ENCODE measurements at regions not wholly inside any gene's neighbourhood (a gene's known extent, or its start where the extent isn't known, plus 50 kb on each side); places are given as distances from the start of the nearest gene placed in this dataset.

- Histone ChIP-seq H4K20me1 (ENCODE audit: insufficient read depth, low read length, poor library complexity, severe bottlenecking) (no peaks in the 10 kb centered on the region), H3K4me3 (ENCODE audit: low read length, poor library complexity, severe bottlenecking) (no peak overlapping the region), H2AFZ (ENCODE audit: low read length) (no peak overlapping the region), H3K36me3 (ENCODE audit: insufficient read depth, low read length) (no peaks in the 10 kb centered on the region), H3K4me1 (ENCODE audit: insufficient read depth, low read length, poor library complexity, severe bottlenecking) (no peaks in the 10 kb centered on the region), H3K9ac (ENCODE audit: low read depth, low read length, poor library complexity, severe bottlenecking) (no peak overlapping the region), H3K4me2 (ENCODE audit: low read depth, low read length, poor library complexity, severe bottlenecking) (no peak overlapping the region), H3K9me2 (replicated peaks; ENCODE audit: low read depth, low read length) (no peaks in the 10 kb centered on the region), H3K27me3 (ENCODE audit: insufficient read depth, low read length, poor library complexity, severe bottlenecking) (no peaks in the 10 kb centered on the region), H3F3A (ENCODE audit: low read depth) (no peaks in the 10 kb centered on the region), H3K79me2 (ENCODE audit: insufficient read depth, low read length) (no peaks in the 10 kb centered on the region), H3K9me3 (ENCODE audit: insufficient read depth, low read depth, low read length) (no peaks in the 10 kb centered on the region)
- TF ChIP-seq EZH2phosphoT487 (IDR thresholded peaks at IDR 0.05; ENCODE audit: borderline replicate concordance): no peak
- no peak for TF ChIP-seq CTCF (conservative IDR thresholded peaks at IDR 0.05; ENCODE audit: low read length)
Measured at GRCh38 chr20:39473536-39473935, 511.4 kb downstream of the DHX35 start.

GRCh38 chr20:39468703-39469102 lies 506.6 kb downstream of the DHX35 start:
- Histone ChIP-seq H3K9me3 (ENCODE audit: insufficient read depth, low read depth, low read length) (no peaks in the 10 kb centered on the region), H3K9me2 (replicated peaks; ENCODE audit: low read depth, low read length) (no peaks in the 10 kb centered on the region), H3K36me3 (ENCODE audit: insufficient read depth, low read length) (no peaks in the 10 kb centered on the region), H3K4me2 (ENCODE audit: low read depth, low read length, poor library complexity, severe bottlenecking) (no peak overlapping the region), H3K4me1 (ENCODE audit: insufficient read depth, low read length, poor library complexity, severe bottlenecking) (no peaks in the 10 kb centered on the region), H3F3A (ENCODE audit: low read depth) (no peaks in the 10 kb centered on the region), H3K4me3 (ENCODE audit: low read length, poor library complexity, severe bottlenecking) (no peak overlapping the region), H3K9ac (ENCODE audit: low read depth, low read length, poor library complexity, severe bottlenecking) (no peak overlapping the region), H2AFZ (ENCODE audit: low read length) (no peak overlapping the region), H3K79me2 (ENCODE audit: insufficient read depth, low read length) (no peaks in the 10 kb centered on the region), H4K20me1 (ENCODE audit: insufficient read depth, low read length, poor library complexity, severe bottlenecking) (no peaks in the 10 kb centered on the region), H3K27me3 (ENCODE audit: insufficient read depth, low read length, poor library complexity, severe bottlenecking) (no peaks in the 10 kb centered on the region)
- no peak for TF ChIP-seq CTCF (conservative IDR thresholded peaks at IDR 0.05; ENCODE audit: low read length)
- no peak for TF ChIP-seq EZH2phosphoT487 (IDR thresholded peaks at IDR 0.05; ENCODE audit: borderline replicate concordance)

GRCh38 chr20:39464238-39464637 lies 502.1 kb downstream of the DHX35 start:
- H3K4me3 ChIP-seq (ENCODE audit: low read length, poor library complexity, severe bottlenecking): no peak overlapping the region
- no peaks in the 10 kb centered on the region for H3K9me2 ChIP-seq (replicated peaks; ENCODE audit: low read depth, low read length)
- TF ChIP-seq EZH2phosphoT487 (IDR thresholded peaks at IDR 0.05; ENCODE audit: borderline replicate concordance) (no peak), CTCF (conservative IDR thresholded peaks at IDR 0.05; ENCODE audit: low read length) (no peak)
- no peaks in the 10 kb centered on the region for H3F3A ChIP-seq (ENCODE audit: low read depth)
- no peaks in the 10 kb centered on the region for H3K9me3 ChIP-seq (ENCODE audit: insufficient read depth, low read depth, low read length)
- no peak overlapping the region for H2AFZ ChIP-seq (ENCODE audit: low read length)
- H3K27me3 ChIP-seq (ENCODE audit: insufficient read depth, low read length, poor library complexity, severe bottlenecking): no peaks in the 10 kb centered on the region
- H4K20me1 ChIP-seq (ENCODE audit: insufficient read depth, low read length, poor library complexity, severe bottlenecking): no peaks in the 10 kb centered on the region
- no peak overlapping the region for H3K9ac ChIP-seq (ENCODE audit: low read depth, low read length, poor library complexity, severe bottlenecking)
- H3K4me2 ChIP-seq (ENCODE audit: low read depth, low read length, poor library complexity, severe bottlenecking): no peak overlapping the region
- H3K36me3 ChIP-seq (ENCODE audit: insufficient read depth, low read length): no peaks in the 10 kb centered on the region
- no peaks in the 10 kb centered on the region for H3K79me2 ChIP-seq (ENCODE audit: insufficient read depth, low read length)
- H3K4me1 ChIP-seq (ENCODE audit: insufficient read depth, low read length, poor library complexity, severe bottlenecking): no peaks in the 10 kb centered on the region
